ENCODE measurements at regions not wholly inside any gene's neighbourhood (a gene's known extent, or its start where the extent isn't known, plus 50 kb on each side); places are given as distances from the start of the nearest gene placed in this dataset.

GRCh38 chr12:66831495-66831894 lies 152.6 kb upstream of the GRIP1 start:
- no peak for TF ChIP-seq POLR2AphosphoS5 (IDR thresholded peaks at IDR 0.05; ENCODE audit: low read depth, low read length)
- TF ChIP-seq, protein P1, sequence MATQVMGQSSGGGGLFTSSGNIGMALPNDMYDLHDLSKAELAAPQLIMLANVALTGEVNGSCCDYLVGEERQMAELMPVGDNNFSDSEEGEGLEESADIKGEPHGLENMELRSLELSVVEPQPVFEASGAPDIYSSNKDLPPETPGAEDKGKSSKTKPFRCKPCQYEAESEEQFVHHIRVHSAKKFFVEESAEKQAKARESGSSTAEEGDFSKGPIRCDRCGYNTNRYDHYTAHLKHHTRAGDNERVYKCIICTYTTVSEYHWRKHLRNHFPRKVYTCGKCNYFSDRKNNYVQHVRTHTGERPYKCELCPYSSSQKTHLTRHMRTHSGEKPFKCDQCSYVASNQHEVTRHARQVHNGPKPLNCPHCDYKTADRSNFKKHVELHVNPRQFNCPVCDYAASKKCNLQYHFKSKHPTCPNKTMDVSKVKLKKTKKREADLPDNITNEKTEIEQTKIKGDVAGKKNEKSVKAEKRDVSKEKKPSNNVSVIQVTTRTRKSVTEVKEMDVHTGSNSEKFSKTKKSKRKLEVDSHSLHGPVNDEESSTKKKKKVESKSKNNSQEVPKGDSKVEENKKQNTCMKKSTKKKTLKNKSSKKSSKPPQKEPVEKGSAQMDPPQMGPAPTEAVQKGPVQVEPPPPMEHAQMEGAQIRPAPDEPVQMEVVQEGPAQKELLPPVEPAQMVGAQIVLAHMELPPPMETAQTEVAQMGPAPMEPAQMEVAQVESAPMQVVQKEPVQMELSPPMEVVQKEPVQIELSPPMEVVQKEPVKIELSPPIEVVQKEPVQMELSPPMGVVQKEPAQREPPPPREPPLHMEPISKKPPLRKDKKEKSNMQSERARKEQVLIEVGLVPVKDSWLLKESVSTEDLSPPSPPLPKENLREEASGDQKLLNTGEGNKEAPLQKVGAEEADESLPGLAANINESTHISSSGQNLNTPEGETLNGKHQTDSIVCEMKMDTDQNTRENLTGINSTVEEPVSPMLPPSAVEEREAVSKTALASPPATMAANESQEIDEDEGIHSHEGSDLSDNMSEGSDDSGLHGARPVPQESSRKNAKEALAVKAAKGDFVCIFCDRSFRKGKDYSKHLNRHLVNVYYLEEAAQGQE (IDR thresholded peaks at IDR 0.05; ENCODE audit: insufficient read depth in 1 of 2, low read depth in 2 of 2, low read length in 1 of 2): no peak
- TF ChIP-seq TCF7L2 (IDR thresholded peaks at IDR 0.05; ENCODE audit: low read depth, low read length): no peak
- TF ChIP-seq SIN3A (IDR thresholded peaks at IDR 0.05; ENCODE audit: borderline replicate concordance, insufficient read depth, low read depth, low read length): no peak
- TF ChIP-seq CTCF (IDR thresholded peaks at IDR 0.05): no peak
- intact Hi-C loops (cut with micrococcal nuclease; ENCODE audit: unreplicated experiment): no loop called here
- in situ Hi-C loops (cut with HindIII; ENCODE audit: low pct_unique_long_range_greater_than_20kb, low sequenced_read_pairs): no loop called here

GRCh38 chr12:66832997-66833396 lies 154.1 kb upstream of the GRIP1 start:
- DNase-seq (ENCODE audit: low read depth, low spot score): no peak
- no peak for ATAC-seq
- Histone ChIP-seq H3K27me3 (ENCODE audit: control insufficient read depth, insufficient read depth, low read length) (no peaks in the 10 kb centered on the region), H3K36me3 (ENCODE audit: control insufficient read depth, insufficient read depth, low read length) (no peaks in the 10 kb centered on the region), H3K27ac (ENCODE audit: low read length) (no peak overlapping the region), H3K4me1 (ENCODE audit: control insufficient read depth, insufficient read depth, low read length) (no peaks in the 10 kb centered on the region), H3K9me3 (ENCODE audit: control insufficient read depth, insufficient read depth, low read depth, low read length) (no peaks in the 10 kb centered on the region), H3K4me3 (ENCODE audit: low read depth in 2 of 2, low read length in 2 of 2) (no peak overlapping the region)
- in situ Hi-C loops (cut with HindIII; ENCODE audit: low pct_unique_long_range_greater_than_20kb, low sequenced_read_pairs): no loop called here
- CTCF ChIA-PET: no interaction called here
- intact Hi-C loops (cut with micrococcal nuclease; ENCODE audit: unreplicated experiment): no loop called here
- no TSS peak for BruUV-seq (replicated peaks)
- TF ChIP-seq POLR2AphosphoS5 (IDR thresholded peaks at IDR 0.05; ENCODE audit: low read depth, low read length): no peak
- TF ChIP-seq SIN3A (IDR thresholded peaks at IDR 0.05; ENCODE audit: borderline replicate concordance, insufficient read depth, low read depth, low read length): no peak
- TF ChIP-seq, protein P1 (IDR thresholded peaks at IDR 0.05; ENCODE audit: insufficient read depth in 1 of 2, low read depth in 2 of 2, low read length in 1 of 2): no peak
- TF ChIP-seq TCF7L2 (IDR thresholded peaks at IDR 0.05; ENCODE audit: low read depth, low read length): no peak
- POLR2A ChIA-PET: no interaction called here

More at GRCh38 chr12:66831495-66831894, 152.6 kb upstream of the GRIP1 start:
- DNase-seq (ENCODE audit: low read depth, low spot score) (no peak), ATAC-seq (no peak)
- no TSS peak for BruUV-seq (replicated peaks)
- Histone ChIP-seq H3K27ac (ENCODE audit: low read length) (no peak overlapping the region), H3K4me1 (ENCODE audit: control insufficient read depth, insufficient read depth, low read length) (no peaks in the 10 kb centered on the region), H3K9me3 (ENCODE audit: control insufficient read depth, insufficient read depth, low read depth, low read length) (no peaks in the 10 kb centered on the region), H3K36me3 (ENCODE audit: control insufficient read depth, insufficient read depth, low read length) (no peaks in the 10 kb centered on the region), H3K4me3 (ENCODE audit: low read depth in 2 of 2, low read length in 2 of 2) (no peak overlapping the region), H3K27me3 (ENCODE audit: control insufficient read depth, insufficient read depth, low read length) (no peaks in the 10 kb centered on the region)
- POLR2A ChIA-PET: interaction anchor here (0.6 kb wide), 1 partner anchor 1701 kb away, joined by 3 read pairs; no protein-coding TSS in a partner anchor
- CTCF ChIA-PET: no interaction called here

All from Panc1 (cell line).